ENCODE measurements at regions not wholly inside any gene's neighbourhood (a gene's known extent, or its start where the extent isn't known, plus 50 kb on each side); places are given as distances from the start of the nearest gene placed in this dataset.

DNA sequence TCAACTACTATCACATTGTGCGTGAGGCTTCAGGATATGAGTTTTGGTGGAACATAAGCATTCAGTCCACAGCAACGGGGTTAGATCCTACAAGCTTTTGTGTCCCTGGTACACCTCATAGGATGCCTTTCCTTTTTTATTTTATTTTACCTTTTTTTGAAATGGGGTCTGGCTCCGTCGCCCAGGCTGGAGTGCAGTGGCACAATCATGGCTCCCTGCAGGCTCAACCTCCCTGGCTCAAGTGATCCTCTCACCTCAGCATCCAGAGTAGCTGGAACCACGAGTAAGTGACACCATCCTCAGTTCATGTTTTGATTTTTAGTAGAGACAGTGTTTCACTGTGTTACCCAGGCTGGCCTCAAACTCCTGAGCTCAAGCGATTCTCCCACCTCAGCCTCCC lies 86.0 kb upstream of the RAI14 start:
- DNase-seq: no peak

GRCh38 chr5:34570721-34571676 lies 85.1 kb upstream of the RAI14 start:
- no peak for DNase-seq

DNA sequence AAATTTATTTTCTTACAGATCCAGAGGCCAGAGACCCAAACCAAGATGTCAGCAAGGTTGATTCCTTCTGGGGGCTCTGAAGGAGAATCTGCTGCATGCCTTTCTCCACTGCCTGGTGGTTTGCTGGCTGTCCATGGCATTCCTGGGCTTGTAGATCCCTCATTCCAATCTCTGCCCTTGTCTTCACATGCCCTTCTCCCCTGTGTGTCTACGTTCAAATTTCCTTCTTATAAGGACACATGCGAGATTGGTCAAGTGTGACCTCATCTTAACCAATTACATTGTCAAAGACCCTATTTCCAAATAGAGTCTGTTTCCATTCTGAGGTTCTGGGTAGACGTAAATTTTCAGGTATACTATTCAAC lies 84.5 kb upstream of the RAI14 start:
- DNase-seq: no peak

- no peak for DNase-seq
Observed at GRCh38 chr5:34574936-34575467, 81.1 kb upstream of the RAI14 start.

- no peak for DNase-seq
Observed at GRCh38 chr5:34576891-34577666, 79.0 kb upstream of the RAI14 start.

GRCh38 chr5:34578962-34579361 lies 77.2 kb upstream of the RAI14 start:
- no peak for DNase-seq

DNA sequence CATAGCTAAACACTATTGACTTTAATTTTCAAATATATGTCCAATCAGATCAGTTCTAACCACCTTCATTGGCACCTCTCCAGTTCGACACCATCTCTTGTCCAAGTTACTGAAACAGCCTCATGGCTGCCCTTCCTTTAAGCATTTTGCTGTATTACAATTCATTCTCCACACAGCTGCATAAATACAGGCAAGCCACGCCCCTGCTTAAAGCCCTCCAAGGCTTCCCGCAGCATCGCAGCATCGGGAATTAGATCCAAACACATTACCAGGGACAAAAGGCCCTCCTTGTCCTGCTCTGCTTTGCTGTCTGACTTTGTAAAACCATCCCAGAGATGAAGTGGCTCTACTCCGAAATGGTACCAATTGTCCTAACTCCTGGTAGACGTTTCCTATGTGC lies 75.1 kb upstream of the RAI14 start:
- no peak for DNase-seq

DNA sequence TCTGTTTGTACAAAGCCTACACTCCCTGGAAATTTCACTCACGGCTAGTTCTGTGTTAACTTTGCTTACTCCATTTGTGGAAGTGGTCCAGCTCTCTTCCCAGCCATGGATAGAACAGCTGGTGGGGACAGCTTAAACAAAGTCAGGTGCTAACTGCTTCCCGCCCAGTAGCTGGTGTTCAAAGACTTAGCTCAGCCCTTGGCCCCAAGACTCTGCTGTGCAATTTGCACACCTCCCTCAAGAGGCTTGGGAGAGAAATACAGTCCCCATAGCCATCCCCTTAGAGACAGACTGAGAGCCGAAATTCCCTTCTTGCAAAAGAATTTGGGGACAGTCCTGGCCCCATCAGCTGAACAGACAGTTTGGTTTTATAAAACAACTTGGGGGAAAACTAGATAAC lies 73.8 kb upstream of the RAI14 start:
- DNase-seq: no peak

GRCh38 chr5:34583167-34583566 lies 73.0 kb upstream of the RAI14 start:
- DNase-seq: no peak

DNA sequence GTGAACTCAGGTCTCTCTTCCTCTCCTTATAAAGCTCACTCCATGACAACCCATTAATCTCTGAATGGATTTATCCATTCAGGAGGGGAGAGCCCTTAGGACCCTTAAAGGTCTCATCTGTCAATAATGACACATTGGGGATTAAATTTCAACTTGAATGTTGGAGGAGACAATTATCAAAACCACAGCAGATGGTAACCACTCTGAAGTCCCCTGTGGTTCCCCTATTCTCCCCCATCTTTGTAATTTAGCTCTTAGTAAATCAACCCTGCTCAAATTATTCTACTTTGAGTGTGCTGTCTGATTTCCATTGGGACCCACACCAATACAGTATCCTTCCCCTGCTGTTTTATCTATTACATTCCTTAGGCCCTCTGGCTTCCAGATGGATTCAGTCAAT lies 72.0 kb upstream of the RAI14 start:
- no peak for DNase-seq

GRCh38 chr5:34585601-34586104 lies 70.5 kb upstream of the RAI14 start:
- no peak for DNase-seq

- DNase-seq: no peak
Observed at GRCh38 chr5:34586117-34586885, 69.8 kb upstream of the RAI14 start.

DNA sequence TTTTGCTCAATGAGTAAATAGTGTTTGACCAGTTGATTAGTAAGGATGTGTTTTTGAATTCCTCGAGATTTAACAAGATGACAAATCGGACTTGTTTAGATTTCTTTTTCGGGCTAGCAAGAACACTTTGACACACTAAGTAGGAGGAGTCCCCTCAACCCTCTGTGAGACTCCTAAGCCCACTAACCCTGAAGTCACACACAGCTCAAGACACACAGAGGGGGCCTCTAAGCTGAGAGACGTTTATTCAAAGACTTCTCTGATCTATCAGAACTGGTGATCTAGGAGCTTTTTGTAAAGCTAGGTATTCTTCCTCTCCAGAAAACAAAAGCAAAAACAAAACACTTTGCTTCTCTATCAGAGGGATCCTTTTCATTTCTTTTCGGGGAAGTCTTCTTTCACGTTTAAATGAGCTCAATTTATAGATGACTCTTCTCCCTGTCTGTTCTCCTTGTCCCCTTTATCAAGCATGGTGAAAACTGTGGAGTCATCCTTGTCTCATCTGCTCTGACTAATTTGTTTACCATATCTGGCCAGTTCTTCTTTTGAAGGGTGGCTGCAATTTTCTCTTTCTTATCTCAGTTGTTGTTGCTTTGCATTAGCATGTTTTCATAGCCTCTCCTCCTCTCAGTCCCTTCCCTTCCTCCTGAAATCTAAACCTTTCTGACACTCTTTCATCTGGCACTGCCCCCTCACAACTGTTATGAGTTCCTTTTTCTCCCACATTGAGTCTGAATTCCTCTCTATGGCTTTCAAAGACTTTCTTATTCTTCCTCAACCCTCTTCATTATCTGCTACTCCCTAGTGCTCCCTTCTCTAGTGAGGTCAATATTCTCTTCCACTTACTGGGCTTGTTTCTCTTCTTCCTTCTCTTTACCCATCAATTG lies 68.5 kb upstream of the RAI14 start:
- DNase-seq: no peak

- no peak for DNase-seq
Observed at GRCh38 chr5:34589832-34590231, 66.3 kb upstream of the RAI14 start.

- DNase-seq: no peak
Observed at GRCh38 chr5:34591723-34592122, 64.4 kb upstream of the RAI14 start.

- no peak for DNase-seq
Observed at GRCh38 chr5:34597034-34598027, 58.8 kb upstream of the RAI14 start.

- no peak for DNase-seq
Observed at GRCh38 chr5:34598177-34598794, 57.8 kb upstream of the RAI14 start.

DNA sequence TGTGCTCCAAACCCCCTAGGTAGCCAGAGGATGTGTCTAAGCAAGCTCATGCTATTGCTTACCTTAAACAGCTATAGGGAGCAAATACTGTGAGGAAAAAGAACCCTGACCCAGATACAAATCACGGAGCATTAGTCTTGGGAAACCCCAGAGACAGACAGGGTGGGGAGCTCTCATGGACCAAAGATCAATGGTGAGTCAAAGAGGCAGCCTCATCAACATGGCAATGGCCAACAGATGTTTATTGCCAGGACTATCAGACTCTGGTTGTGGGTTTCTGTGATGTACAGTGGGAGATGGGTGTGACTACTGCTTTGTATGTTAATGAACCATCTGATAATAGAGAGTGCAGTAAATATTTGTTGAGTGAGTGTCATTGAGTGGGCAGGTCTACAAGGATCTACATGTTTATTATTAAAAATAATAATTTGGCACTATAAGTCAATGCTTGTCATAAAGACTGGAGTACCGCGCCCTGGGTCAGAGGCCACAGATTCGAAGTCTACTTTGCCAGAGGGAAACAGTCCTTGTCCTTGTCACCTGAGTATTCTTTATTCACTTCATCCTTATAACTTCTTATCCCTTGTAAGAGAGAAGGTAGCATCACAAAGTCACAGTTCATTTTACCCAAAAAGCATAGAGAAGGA lies 56.5 kb upstream of the RAI14 start:
- no peak for DNase-seq

- DNase-seq: no peak
Observed at GRCh38 chr5:34600118-34600493, 56.0 kb upstream of the RAI14 start.

- no peak for DNase-seq
Observed at GRCh38 chr5:34603378-34603777, 52.8 kb upstream of the RAI14 start.

Data from CD4-positive, alpha-beta T cell treated with Interferon gamma for 1 hour (primary cell).